SK-N-SH treated with all-trans-retinoic acid at 6 μM for 48 hours (cell line): ENCODE measurements at regions not wholly inside any gene's neighbourhood (a gene's known extent, or its start where the extent isn't known, plus 50 kb on each side); places are given as distances from the start of the nearest gene placed in this dataset.

ENCODE experiments used
- ATAC-seq: fragments of 200-7000 bp; cut with Tn5 transposase; 3 replicates; pipeline ENCODE4 v1.9.1; 2020; ENCODE audit warnings: mild to moderate bottlenecking, moderate library complexity
- ARNTL ChIP-seq: fragments of 450-650 bp; formaldehyde crosslinking; IDR thresholded peaks from 2 replicates; pipeline ENCODE4 v1.5.0; 2020; ENCODE audit warnings: low read depth, mild to moderate bottlenecking, moderate library complexity, borderline replicate concordance
- BACH2 ChIP-seq: fragments of 250-450 bp; sonication (Bioruptor Pico); IDR thresholded peaks from 2 replicates; pipeline ENCODE4 v1.9.0; 2021; ENCODE audit warnings: mild to moderate bottlenecking, borderline replicate concordance
- CREB5 ChIP-seq: fragments of 250-450 bp; sonication (Bioruptor Pico); IDR thresholded peaks from 2 replicates; pipeline ENCODE4 v1.5.1; 2020; ENCODE audit warnings: low read depth, mild to moderate bottlenecking, moderate library complexity
- CSDC2 ChIP-seq: fragments of 250-450 bp; sonication (Bioruptor Pico); IDR thresholded peaks from 2 replicates; pipeline ENCODE4 v1.5.0; 2020; ENCODE audit warnings: mild to moderate bottlenecking, moderate library complexity
- CSRNP3 ChIP-seq: fragments of 250-450 bp; sonication (Bioruptor Pico); IDR thresholded peaks from 2 replicates; pipeline ENCODE4 v1.5.1; 2021; ENCODE audit warnings: mild to moderate bottlenecking, moderate library complexity
- ESRRG ChIP-seq: fragments of 250-450 bp; sonication (Bioruptor Pico); IDR thresholded peaks from 2 replicates; pipeline ENCODE4 v1.6.1; 2021; ENCODE audit warnings: mild to moderate bottlenecking
- GLIS3 ChIP-seq: fragments of 250-450 bp; sonication (Bioruptor Pico); IDR thresholded peaks from 2 replicates; pipeline ENCODE4 v1.5.0; 2020; ENCODE audit warnings: mild to moderate bottlenecking, moderate library complexity
- ISL1 ChIP-seq: fragments of 250-450 bp; sonication (Bioruptor Pico); IDR thresholded peaks from 2 replicates; pipeline ENCODE4 v2.1.2; 2022; ENCODE audit warnings: mild to moderate bottlenecking, moderate library complexity
- OSR1 ChIP-seq: fragments of 250-450 bp; sonication (Bioruptor Pico); IDR thresholded peaks from 2 replicates; pipeline ENCODE4 v1.8.0; 2022; ENCODE audit warnings: moderate library complexity, mild to moderate bottlenecking, inconsistent platforms
- PATZ1 ChIP-seq: fragments of 250-450 bp; sonication (Bioruptor Pico); IDR thresholded peaks from 2 replicates; pipeline ENCODE4 v1.8.0; 2020; ENCODE audit warnings: mild to moderate bottlenecking, moderate library complexity, borderline replicate concordance
- POU6F1 ChIP-seq: fragments of 250-450 bp; sonication (Bioruptor Pico); IDR thresholded peaks from 2 replicates; pipeline ENCODE4 v1.8.0; 2021; ENCODE audit warnings: low read depth, mild to moderate bottlenecking, moderate library complexity, borderline replicate concordance
- PPARA ChIP-seq: fragments of 250-450 bp; sonication (Bioruptor Pico); IDR thresholded peaks from 2 replicates; pipeline ENCODE4 v1.5.0; 2020; ENCODE audit warnings: mild to moderate bottlenecking, borderline replicate concordance
- RARB ChIP-seq: fragments of 250-450 bp; sonication (Bioruptor Pico); IDR thresholded peaks from 2 replicates; pipeline ENCODE4 v1.8.0; 2021; ENCODE audit warnings: mild to moderate bottlenecking, moderate library complexity
- SNAI2 ChIP-seq: fragments of 250-450 bp; sonication (Bioruptor Pico); IDR thresholded peaks from 2 replicates; pipeline ENCODE4 v1.5.0; 2020; ENCODE audit warnings: mild to moderate bottlenecking, moderate library complexity
- TCF4 ChIP-seq: fragments of 250-450 bp; sonication (Bioruptor Pico); IDR thresholded peaks from 2 replicates; pipeline ENCODE4 v1.8.0; 2021; ENCODE audit warnings: mild to moderate bottlenecking, moderate library complexity, borderline replicate concordance
- TOX ChIP-seq: fragments of 250-450 bp; sonication (Bioruptor Pico); IDR thresholded peaks from 2 replicates; pipeline ENCODE4 v1.8.0; 2021; ENCODE audit warnings: mild to moderate bottlenecking, moderate library complexity, borderline replicate concordance
- TSHZ2 ChIP-seq: fragments of 250-450 bp; sonication (Bioruptor Pico); IDR thresholded peaks from 2 replicates; pipeline ENCODE4 v1.5.0; 2020; ENCODE audit warnings: mild to moderate bottlenecking, moderate library complexity
- ZC3H10 ChIP-seq: fragments of 250-450 bp; sonication (Bioruptor Pico); IDR thresholded peaks from 2 replicates; pipeline ENCODE4 v1.5.1; 2021; ENCODE audit warnings: mild to moderate bottlenecking, moderate library complexity
- ZFP3 ChIP-seq: fragments of 250-450 bp; sonication (Bioruptor Pico); IDR thresholded peaks from 2 replicates; pipeline ENCODE4 v1.5.0; 2020; ENCODE audit warnings: mild to moderate bottlenecking, moderate library complexity
- ZFP30 ChIP-seq: fragments of 450-650 bp; formaldehyde crosslinking; IDR thresholded peaks from 2 replicates; pipeline ENCODE4 v1.5.0; 2022; ENCODE audit warnings: mild to moderate bottlenecking, moderate library complexity
- ZNF565 ChIP-seq: fragments of 450-650 bp; formaldehyde crosslinking; conservative IDR thresholded peaks from 2 replicates; pipeline ENCODE4 v1.5.0; 2020; ENCODE audit warnings: low read depth, mild to moderate bottlenecking, moderate library complexity
- ZNF70 ChIP-seq: fragments of 450-650 bp; formaldehyde crosslinking; IDR thresholded peaks from 2 replicates; pipeline ENCODE4 v1.5.0; 2020; ENCODE audit warnings: mild to moderate bottlenecking, moderate library complexity
- ZNF8 ChIP-seq: fragments of 450-650 bp; formaldehyde crosslinking; IDR thresholded peaks from 2 replicates; pipeline ENCODE4 v1.5.0; 2020; ENCODE audit warnings: mild to moderate bottlenecking, moderate library complexity

GRCh38 chr4:28913466-28913865, 1806.7 kb upstream of the PCDH7 start:
- ATAC-seq = no peak
- TF ChIP-seq ZC3H10 = no peak
- TF ChIP-seq ZFP3 (CRISPR knock-in tag) = no peak
- TF ChIP-seq ESRRG = no peak
- TF ChIP-seq BACH2 (CRISPR knock-in tag) = no peak
- no peak for TF ChIP-seq CREB5
- no peak for TF ChIP-seq PPARA
- TF ChIP-seq TSHZ2 = no peak
- no peak for TF ChIP-seq TCF4
- no peak for TF ChIP-seq CSRNP3 (CRISPR knock-in tag)
- no peak for TF ChIP-seq OSR1 (CRISPR knock-in tag)
- no peak for TF ChIP-seq RARB (CRISPR knock-in tag)
- no peak for TF ChIP-seq ARNTL (CRISPR knock-in tag)

- TF ChIP-seq TOX (CRISPR knock-in tag) (no peak), ZNF565 (no peak), ZNF8 (CRISPR knock-in tag) (no peak)
- ATAC-seq = no peak
Measured at GRCh38 chr4:28916585-28916984, 1803.6 kb upstream of the PCDH7 start.

- ATAC-seq = no peak
Measured at GRCh38 chr4:28918871-28919270, 1801.3 kb upstream of the PCDH7 start.

More at GRCh38 chr4:28918871-28919270, 1801.3 kb upstream of the PCDH7 start:
- no peak for TF ChIP-seq CSRNP3 (CRISPR knock-in tag)
- no peak for TF ChIP-seq SNAI2 (CRISPR knock-in tag)
- TF ChIP-seq TCF4 = no peak
- TF ChIP-seq ZNF8 (CRISPR knock-in tag) = no peak
- no peak for TF ChIP-seq ARNTL (CRISPR knock-in tag)
- no peak for TF ChIP-seq ZFP3 (CRISPR knock-in tag)
- no peak for TF ChIP-seq CSDC2 (CRISPR knock-in tag)
- no peak for TF ChIP-seq OSR1 (CRISPR knock-in tag)
- no peak for TF ChIP-seq RARB (CRISPR knock-in tag)
- no peak for TF ChIP-seq ZFP30
- TF ChIP-seq GLIS3 (CRISPR knock-in tag) = no peak
- no peak for TF ChIP-seq ZNF70
- no peak for TF ChIP-seq ISL1 (CRISPR knock-in tag)
- no peak for TF ChIP-seq BACH2 (CRISPR knock-in tag)
- no peak for TF ChIP-seq TSHZ2
- no peak for TF ChIP-seq ZC3H10
- TF ChIP-seq POU6F1 (CRISPR knock-in tag) = no peak
- TF ChIP-seq CREB5 = no peak
- no peak for TF ChIP-seq PATZ1 (CRISPR knock-in tag)
